ENCODE measurements at regions not wholly inside any gene's neighbourhood (a gene's known extent, or its start where the extent isn't known, plus 50 kb on each side); places are given as distances from the start of the nearest gene placed in this dataset.

GRCh38 chr10:83287374-83287773, 851.9 kb upstream of the GHITM start:
- H3K4me3 Mint-ChIP-seq (ENCODE audit: unreplicated experiment): no peak overlapping the region
- H3K27me3 Mint-ChIP-seq (ENCODE audit: unreplicated experiment): no peaks in the 10 kb centered on the region
- no peaks in the 10 kb centered on the region for H3K36me3 Mint-ChIP-seq (ENCODE audit: unreplicated experiment)
- DNase-seq (ENCODE audit: extremely low spot score, unreplicated experiment): no peak
- H3K27ac Mint-ChIP-seq (ENCODE audit: unreplicated experiment): no peak overlapping the region
- no peaks in the 10 kb centered on the region for H3K4me1 Mint-ChIP-seq (ENCODE audit: unreplicated experiment)
- no peak for TF ChIP-seq CTCF (IDR thresholded peaks at IDR 0.05)
- peaks cover 17% of the 10 kb centered on the region for H3K9me3 Mint-ChIP-seq (ENCODE audit: unreplicated experiment)

GRCh38 chr10:83289373-83289772, 849.9 kb upstream of the GHITM start:
- Mint-ChIP-seq H3K27ac (ENCODE audit: unreplicated experiment) (no peak overlapping the region), H3K9me3 (ENCODE audit: unreplicated experiment) (peaks cover 14% of the 10 kb centered on the region), H3K4me1 (ENCODE audit: unreplicated experiment) (no peaks in the 10 kb centered on the region), H3K36me3 (ENCODE audit: unreplicated experiment) (no peaks in the 10 kb centered on the region), H3K4me3 (ENCODE audit: unreplicated experiment) (no peak overlapping the region), H3K27me3 (ENCODE audit: unreplicated experiment) (peaks cover 3% of the 10 kb centered on the region)
- TF ChIP-seq CTCF (IDR thresholded peaks at IDR 0.05): no peak
- no peak for DNase-seq (ENCODE audit: extremely low spot score, unreplicated experiment)

GRCh38 chr10:83289948-83290347, 849.4 kb upstream of the GHITM start:
- no peak overlapping the region for H3K27ac Mint-ChIP-seq (ENCODE audit: unreplicated experiment)
- no peaks in the 10 kb centered on the region for H3K4me1 Mint-ChIP-seq (ENCODE audit: unreplicated experiment)
- no peaks in the 10 kb centered on the region for H3K36me3 Mint-ChIP-seq (ENCODE audit: unreplicated experiment)

GRCh38 chr10:83301732-83302131, 837.6 kb upstream of the GHITM start:
- H3K9me3 Mint-ChIP-seq (ENCODE audit: unreplicated experiment): no peaks in the 10 kb centered on the region
- no peak overlapping the region for H3K27ac Mint-ChIP-seq (ENCODE audit: unreplicated experiment)
- H3K27me3 Mint-ChIP-seq (ENCODE audit: unreplicated experiment): no peaks in the 10 kb centered on the region
- no peaks in the 10 kb centered on the region for H3K4me1 Mint-ChIP-seq (ENCODE audit: unreplicated experiment)
- H3K4me3 Mint-ChIP-seq (ENCODE audit: unreplicated experiment): no peak overlapping the region
- DNase-seq (ENCODE audit: extremely low spot score, unreplicated experiment): no peak
- TF ChIP-seq CTCF (IDR thresholded peaks at IDR 0.05): no peak
- no peaks in the 10 kb centered on the region for H3K36me3 Mint-ChIP-seq (ENCODE audit: unreplicated experiment)

More at GRCh38 chr10:83289948-83290347, 849.4 kb upstream of the GHITM start:
- no peak for TF ChIP-seq CTCF (IDR thresholded peaks at IDR 0.05)
- Mint-ChIP-seq H3K27me3 (ENCODE audit: unreplicated experiment) (peaks cover 3% of the 10 kb centered on the region), H3K9me3 (ENCODE audit: unreplicated experiment) (peaks cover 14% of the 10 kb centered on the region), H3K4me3 (ENCODE audit: unreplicated experiment) (no peak overlapping the region)
- DNase-seq (ENCODE audit: extremely low spot score, unreplicated experiment): no peak

GRCh38 chr10:83302623-83303022, 836.7 kb upstream of the GHITM start:
- DNase-seq (ENCODE audit: extremely low spot score, unreplicated experiment): no peak
- Mint-ChIP-seq H3K27ac (ENCODE audit: unreplicated experiment) (no peak overlapping the region), H3K27me3 (ENCODE audit: unreplicated experiment) (no peaks in the 10 kb centered on the region), H3K9me3 (ENCODE audit: unreplicated experiment) (no peaks in the 10 kb centered on the region), H3K4me3 (ENCODE audit: unreplicated experiment) (no peak overlapping the region), H3K4me1 (ENCODE audit: unreplicated experiment) (no peaks in the 10 kb centered on the region), H3K36me3 (ENCODE audit: unreplicated experiment) (no peaks in the 10 kb centered on the region)
- no peak for TF ChIP-seq CTCF (IDR thresholded peaks at IDR 0.05)

All from osteocyte (in vitro differentiated cells).